Activated CD8-positive, alpha-beta memory T cell treated with anti-CD3 and anti-CD28 coated beads for 36 hours (primary cell): ENCODE measurements at regions not wholly inside any gene's neighbourhood (a gene's known extent, or its start where the extent isn't known, plus 50 kb on each side); places are given as distances from the start of the nearest gene placed in this dataset.
"Not testable (repeated sequence)": the region's sequence is repeated elsewhere in the genome, so short reads cannot be mapped to it uniquely, and the experiment has no call there.

Source experiments
- CTCF ChIA-PET: fragments of 350-600 bp; sonication (Branson Sonifier 250); formaldehyde crosslinking; loops from one replicate; lab custom pipeline; 2021; ENCODE audit warnings: antibody characterized with exemption; lab: Charles Lee
- POLR2A ChIA-PET: fragments of 350-600 bp; sonication (Branson Sonifier 250); formaldehyde crosslinking; loops from one replicate; lab custom pipeline; 2021; ENCODE audit warnings: antibody characterized with exemption; lab: Charles Lee

GRCh38 chr17:20873688-20874328 is 169.0 kb downstream of the USP22 start:
- POLR2A ChIA-PET, CTCF ChIA-PET: not testable (repeated sequence)

DNA sequence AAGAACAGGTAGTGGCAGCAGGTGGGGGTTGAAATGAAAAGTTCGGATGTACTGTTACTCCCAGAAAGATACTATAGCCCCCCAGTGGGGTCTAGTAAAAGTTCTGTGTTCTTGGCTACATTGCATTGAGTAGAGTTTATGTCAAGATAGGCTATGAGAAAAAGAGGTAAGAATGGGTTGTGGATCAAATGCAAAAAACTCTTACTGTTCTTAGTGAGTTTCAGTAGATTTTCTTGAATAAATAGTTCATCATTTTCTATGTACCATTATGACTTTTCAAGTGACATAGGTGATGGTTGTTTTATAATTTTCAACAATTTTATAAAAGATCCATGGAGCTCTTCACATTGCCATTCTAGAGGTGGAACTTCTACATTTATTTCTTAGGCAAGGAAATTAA is 165.4 kb downstream of the USP22 start:
- CTCF ChIA-PET, POLR2A ChIA-PET: not testable (repeated sequence)

DNA sequence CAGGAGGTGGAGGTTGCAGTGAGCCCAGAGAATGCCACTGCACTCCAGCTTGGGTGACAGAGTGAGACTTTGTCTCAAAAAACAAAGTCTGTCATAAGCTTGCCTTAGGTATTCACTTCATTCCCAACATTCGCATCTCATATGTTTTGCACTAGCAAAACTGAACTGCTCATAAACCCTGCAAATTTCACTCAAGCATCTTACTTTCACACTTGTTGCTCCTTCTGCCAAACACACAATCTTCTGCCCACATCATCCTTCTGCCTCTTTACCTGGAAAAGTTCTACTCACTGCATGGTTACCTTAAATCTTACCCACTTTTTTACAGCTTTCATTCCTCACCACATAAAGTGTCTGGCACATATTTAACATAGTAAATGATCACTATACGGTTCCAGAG is 152.5 kb downstream of the USP22 start:
- CTCF ChIA-PET, result no interaction called here

DNA sequence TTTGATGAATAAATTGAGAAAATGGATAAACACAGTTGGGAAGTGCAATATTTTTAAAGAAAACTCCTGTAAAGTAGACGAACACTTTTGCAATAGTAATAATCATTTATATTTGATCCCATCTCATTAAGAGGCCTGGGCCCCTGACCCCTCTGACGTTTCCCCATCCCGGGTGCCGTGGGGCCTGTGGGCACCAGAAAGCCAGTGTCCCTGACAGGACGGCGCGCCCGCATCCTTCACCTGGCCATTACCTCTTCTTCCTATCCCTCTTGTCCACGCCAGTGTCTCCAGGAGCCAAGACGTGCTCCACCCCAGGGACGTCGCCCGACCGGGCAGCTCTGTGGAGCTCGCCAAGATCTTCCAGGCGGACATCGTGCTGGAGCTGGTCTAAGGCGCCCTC is 147.4 kb downstream of the USP22 start:
- CTCF ChIA-PET, POLR2A ChIA-PET: not testable (repeated sequence)

More for the DNA sequence above, 152.5 kb downstream of the USP22 start:
- POLR2A ChIA-PET, result no interaction called here

GRCh38 chr17:20896153-20896649 is 146.6 kb downstream of the USP22 start:
- CTCF ChIA-PET, result no interaction called here
- POLR2A ChIA-PET, result no interaction called here

DNA sequence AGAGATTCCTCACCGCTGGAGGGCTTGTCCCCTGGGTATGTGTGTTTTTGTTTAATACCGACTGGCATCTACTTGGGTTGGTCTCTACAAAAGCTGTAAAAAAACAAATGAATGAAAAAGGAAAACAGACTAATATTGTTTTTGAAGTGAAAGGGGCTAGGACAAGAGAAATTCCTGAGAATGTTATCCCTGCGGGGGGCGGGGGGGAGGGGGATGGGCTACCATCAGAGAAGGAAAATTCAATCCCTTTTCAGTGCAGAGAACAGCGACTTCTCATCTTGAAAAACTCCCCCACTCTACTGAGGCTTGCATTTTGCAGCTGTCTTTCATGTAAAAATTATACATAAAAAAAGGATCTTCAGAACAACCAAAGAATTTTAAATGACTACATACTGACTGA is 144.1 kb downstream of the USP22 start:
- CTCF ChIA-PET, result not testable (repeated sequence)

GRCh38 chr17:20902496-20902895 is 140.3 kb downstream of the USP22 start:
- CTCF ChIA-PET, result not testable (repeated sequence)

More for the DNA sequence above, 144.1 kb downstream of the USP22 start:
- POLR2A ChIA-PET, result not testable (repeated sequence)

GRCh38 chr17:20903549-20903948 is 139.3 kb downstream of the USP22 start:
- CTCF ChIA-PET, POLR2A ChIA-PET: not testable (repeated sequence)

More at GRCh38 chr17:20902496-20902895, 140.3 kb downstream of the USP22 start:
- POLR2A ChIA-PET, result not testable (repeated sequence)

DNA sequence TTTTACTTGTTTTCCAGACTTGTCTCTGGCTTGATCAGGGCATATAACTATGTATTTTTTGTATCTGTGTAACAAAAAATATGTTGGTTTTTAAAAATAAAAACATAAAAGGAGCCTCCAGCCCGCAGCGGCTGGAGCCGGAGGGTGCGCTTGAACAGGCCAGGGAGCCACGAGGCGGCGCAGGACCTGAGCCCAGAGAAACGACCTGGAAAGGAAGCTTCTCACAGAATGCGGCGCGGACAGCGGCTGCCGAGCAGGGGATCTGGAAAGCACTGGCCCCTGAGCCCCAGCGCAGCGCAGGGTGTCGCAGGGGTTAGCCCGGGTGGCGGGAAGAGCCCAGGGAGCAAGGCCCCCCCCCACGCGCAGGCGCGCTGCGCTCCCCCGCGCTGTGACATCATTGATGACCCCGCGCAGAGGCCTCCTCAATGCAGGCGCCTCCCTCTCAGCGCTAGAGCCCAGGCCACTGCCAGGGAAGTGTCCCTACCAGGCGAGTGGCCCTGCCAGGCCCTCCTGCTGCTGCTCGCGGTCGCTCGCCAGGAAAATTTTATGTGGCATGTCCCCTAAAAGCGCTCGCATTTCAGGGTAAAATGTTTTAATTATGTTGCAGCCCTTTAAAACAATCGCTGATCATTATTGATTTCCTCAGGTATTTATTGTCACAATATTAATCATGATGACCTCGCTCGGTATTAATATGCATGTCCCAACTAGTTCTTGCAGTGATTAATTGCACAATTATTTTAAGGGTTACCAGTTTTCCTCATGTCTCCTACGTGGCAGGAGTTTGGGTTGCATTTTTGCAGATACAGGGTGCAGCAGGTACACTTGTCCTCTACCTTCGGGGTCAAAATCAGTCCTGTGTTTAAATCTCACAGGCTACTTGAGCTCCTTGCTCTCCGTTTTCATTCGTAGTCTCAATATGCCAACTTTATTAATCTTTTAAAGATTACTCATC is 134.2 kb downstream of the USP22 start:
- CTCF ChIA-PET, result no interaction called here
- POLR2A ChIA-PET, result no interaction called here

GRCh38 chr17:20914658-20915057 is 128.2 kb downstream of the USP22 start:
- ChIA-PET CTCF (no interaction called here), POLR2A (no interaction called here)

- POLR2A ChIA-PET, result no interaction called here
- CTCF ChIA-PET, result no interaction called here
Measured at GRCh38 chr17:20916383-20916782, 126.4 kb downstream of the USP22 start.

DNA sequence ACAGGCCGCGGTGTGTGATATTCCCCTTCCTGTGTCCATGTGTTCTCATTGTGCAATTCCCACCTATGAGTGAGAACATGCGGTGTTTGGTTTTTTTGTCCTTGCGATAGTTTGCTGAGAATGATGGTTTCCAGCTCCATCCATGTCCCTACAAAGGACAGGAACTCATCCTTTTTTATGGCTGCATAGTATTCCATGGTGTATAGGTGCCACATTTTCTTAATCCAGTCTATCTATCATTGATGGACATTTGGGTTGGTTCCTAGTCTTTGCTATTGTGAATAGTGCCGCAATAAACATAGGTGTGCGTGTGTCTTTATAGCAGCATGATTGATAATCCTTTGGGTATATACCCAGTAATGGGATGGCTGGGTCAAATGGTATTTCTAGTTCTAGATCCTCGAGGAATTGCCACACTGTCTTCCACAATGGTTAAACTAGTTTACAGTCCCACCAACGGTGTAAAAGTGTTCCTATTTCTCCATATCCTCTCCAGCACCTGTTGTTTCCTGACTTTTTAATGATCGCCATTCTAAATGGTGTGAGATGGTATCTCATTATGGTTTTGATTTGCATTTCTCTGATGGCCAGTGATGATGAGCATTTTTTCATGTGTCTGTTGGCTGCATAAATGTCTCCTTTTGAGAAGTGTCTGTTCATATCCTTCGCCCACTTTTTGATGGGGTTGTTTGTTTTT is 125.1 kb downstream of the USP22 start:
- POLR2A ChIA-PET, CTCF ChIA-PET: not testable (repeated sequence)

- POLR2A ChIA-PET, result no interaction called here
- CTCF ChIA-PET, result no interaction called here
Measured at GRCh38 chr17:20920095-20920814, 122.6 kb downstream of the USP22 start.

DNA sequence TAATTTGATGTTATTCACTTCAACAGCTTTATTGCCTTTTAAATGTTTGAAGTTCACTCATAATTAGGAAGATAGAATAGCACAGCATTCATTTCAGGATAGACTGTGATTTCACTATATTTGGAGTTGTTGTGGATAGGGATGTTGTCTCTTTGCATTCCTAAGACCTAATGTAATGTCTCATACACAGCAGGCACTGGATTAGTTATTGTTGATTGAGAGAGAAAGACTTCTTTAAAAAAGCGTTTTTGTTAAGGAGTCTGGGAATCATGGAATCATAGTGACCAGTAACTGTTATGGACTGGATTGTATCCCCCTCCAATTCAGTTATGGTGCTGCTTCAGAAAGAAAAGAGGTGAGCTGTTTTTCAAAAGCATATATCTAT is 122.0 kb downstream of the USP22 start:
- ChIA-PET CTCF (no interaction called here), POLR2A (no interaction called here)

GRCh38 chr17:20922128-20922670 is 120.6 kb downstream of the USP22 start:
- ChIA-PET CTCF (no interaction called here), POLR2A (no interaction called here)

GRCh38 chr17:20924306-20924705 is 118.5 kb downstream of the USP22 start:
- POLR2A ChIA-PET, result no interaction called here
- CTCF ChIA-PET, result no interaction called here

DNA sequence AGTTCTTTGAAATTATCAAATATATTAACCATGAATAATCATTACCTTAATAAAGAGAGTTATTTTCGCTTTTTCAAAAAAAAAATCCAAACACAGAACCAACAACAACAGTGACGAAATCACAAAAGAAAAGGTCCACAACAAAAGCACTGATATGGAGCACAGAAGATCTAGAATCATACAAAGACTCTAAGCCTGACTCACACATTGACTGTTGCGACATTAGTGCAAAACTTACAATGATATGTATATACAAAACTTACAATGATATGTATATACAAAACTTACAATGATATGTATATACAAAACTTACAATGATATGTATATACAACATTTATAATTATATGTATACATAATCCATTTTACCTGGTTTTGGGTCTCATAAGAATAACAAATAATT is 117.7 kb downstream of the USP22 start:
- POLR2A ChIA-PET, result no interaction called here

GRCh38 chr17:20925954-20926353 is 116.9 kb downstream of the USP22 start:
- ChIA-PET CTCF (no interaction called here), POLR2A (no interaction called here)

More for the DNA sequence above, 117.7 kb downstream of the USP22 start:
- CTCF ChIA-PET, result no interaction called here

DNA sequence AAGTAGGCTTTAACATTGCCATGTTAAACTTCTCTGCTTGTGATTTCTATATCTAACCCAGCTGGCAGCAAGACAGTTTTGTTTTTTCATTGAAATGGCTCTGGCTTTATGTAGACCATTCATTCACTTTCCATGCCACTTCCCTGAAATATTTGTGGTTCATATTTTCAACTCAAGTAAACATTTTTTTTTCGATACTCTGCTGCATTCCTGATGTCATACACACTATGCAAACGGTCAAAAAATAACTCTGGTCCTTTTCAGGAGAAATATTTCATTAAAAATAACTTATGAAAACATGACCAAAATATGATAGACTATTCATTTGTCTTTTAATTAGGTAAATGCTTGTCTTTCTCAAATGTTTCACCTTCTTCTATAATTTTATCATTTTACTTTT is 116.3 kb downstream of the USP22 start:
- ChIA-PET CTCF (no interaction called here), POLR2A (no interaction called here)
